Upper lobe of left lung (tissue), 6 donors: ENCODE measurements at regions not wholly inside any gene's neighbourhood (a gene's known extent, or its start where the extent isn't known, plus 50 kb on each side); places are given as distances from the start of the nearest gene placed in this dataset.

ENCODE experiments used
- ATAC-seq, 2 donors: fragments of 200-7000 bp; cut with Tn5 transposase; one replicate each; pipeline ENCODE4 v1.9.1; 2022; ENCODE audit warnings: mild to moderate bottlenecking in 2 of 2, moderate library complexity in 2 of 2; ENCODE audit not compliant: low FRiP score in 2 of 2
- DNase-seq, 2 donors: peaks; one replicate each; pipeline ENCODE4 v3.0.0-alpha.2; 2019 to 2020
- H3K27ac ChIP-seq, 4 donors: fragments of 200-600 bp; sonication (generic); one replicate each; pipeline ENCODE4 v1.5.1; 2016 to 2019
- H3K27me3 ChIP-seq, 4 donors: fragments of 200-600 bp; sonication (generic); one replicate each; pipeline ENCODE4 v1.5.1; 2017 to 2019
- H3K36me3 ChIP-seq, 4 donors: fragments of 200-600 bp; sonication (generic); one replicate each; pipeline ENCODE4 v1.5.1; 2016 to 2019
- H3K4me1 ChIP-seq, 4 donors: fragments of 200-600 bp; sonication (generic); one replicate each; pipeline ENCODE4 v1.5.1; 2018 to 2019
- H3K4me3 ChIP-seq, 4 donors: fragments of 200-600 bp; sonication (generic); one replicate each; pipeline ENCODE4 v1.5.1; 2017 to 2019; ENCODE audit warnings: mild to moderate bottlenecking in 2 of 4, moderate library complexity in 1 of 4
- H3K9me3 ChIP-seq, 4 donors: fragments of 200-600 bp; sonication (generic); one replicate each; pipeline ENCODE4 v1.5.1; 2018 to 2019
- CTCF ChIP-seq, 6 experiments: fragments of 450-650 bp in 4 of 6; fragments of 200-600 bp in 2 of 6; sonication (generic) in 2 of 6; IDR thresholded peaks; one replicate each; pipeline ENCODE4 v1.5.1; 2016 to 2019; ENCODE audit warnings: antibody characterized with exemption in 6 of 6
- EP300 ChIP-seq, 4 donors: sonication (generic); formaldehyde crosslinking; IDR thresholded peaks; one replicate each; pipeline ENCODE4 v1.5.1; 2017; ENCODE audit warnings: antibody characterized with exemption in 4 of 4, control low read depth in 2 of 4
- POLR2A ChIP-seq, 4 donors: fragments of 450-650 bp; IDR thresholded peaks; one replicate each; pipeline ENCODE4 v1.5.1; 2016 to 2017; ENCODE audit warnings: antibody characterized with exemption in 4 of 4, mild to moderate bottlenecking in 2 of 4
- POLR2AphosphoS5 ChIP-seq, 2 donors: sonication (generic); formaldehyde crosslinking; IDR thresholded peaks; one replicate each; pipeline ENCODE4 v1.5.1; 2017; ENCODE audit warnings: antibody characterized with exemption in 2 of 2
- WGBS, 2 donors: methylation state at CpG; one replicate each; pipeline ENCODE4 v1.1.5; 2017 to 2018; 5-methylcytosine and 5-hydroxymethylcytosine counted together
- donor health status: DM: no; HTN: no; CAD: no; lungs with moderate emphysema.
- donor health status: DM: no; HTN: yes; CAD: no; lungs with severe emphysema.

GRCh38 chr4:177175473-177175872 is 134.2 kb upstream of the NEIL3 start:
- no peaks in the 10 kb centered on the region for H3K4me1 ChIP-seq
- no peak for TF ChIP-seq POLR2AphosphoS5 (IDR thresholded peaks at IDR 0.05)
- no peak for TF ChIP-seq CTCF (IDR thresholded peaks at IDR 0.05)
- no peak for TF ChIP-seq EP300 (IDR thresholded peaks at IDR 0.05)
- TF ChIP-seq POLR2A (IDR thresholded peaks at IDR 0.05): no peak
- H3K9me3 ChIP-seq: no peaks in the 10 kb centered on the region
- H3K27me3 ChIP-seq: no peaks in the 10 kb centered on the region
- ATAC-seq (no peak), DNase-seq (no peak)
- H3K27ac ChIP-seq: no peak overlapping the region
- no peaks in the 10 kb centered on the region for H3K36me3 ChIP-seq
- 87 to 93% methylated on average over 3 of the region's 3 CpGs for WGBS, 2 donors
- no peak overlapping the region for H3K4me3 ChIP-seq

- WGBS, 2 donors: 40 to 76% methylated on average over 1 of the region's 1 CpG
- H3K4me1 ChIP-seq: peaks cover 0 to 5% (median 0%) of the 10 kb centered on the region in 4 donors
- no peak overlapping the region for H3K27ac ChIP-seq
- no peaks in the 10 kb centered on the region for H3K9me3 ChIP-seq
- H3K27me3 ChIP-seq: no peaks in the 10 kb centered on the region
- DNase-seq (no peak), ATAC-seq (no peak)
- H3K4me3 ChIP-seq: no peak overlapping the region
- H3K36me3 ChIP-seq: no peaks in the 10 kb centered on the region
- TF ChIP-seq EP300 (IDR thresholded peaks at IDR 0.05) (no peak), POLR2A (IDR thresholded peaks at IDR 0.05) (no peak), CTCF (IDR thresholded peaks at IDR 0.05) (no peak), POLR2AphosphoS5 (IDR thresholded peaks at IDR 0.05) (no peak)
Measured at GRCh38 chr4:177177541-177178081, 132.1 kb upstream of the NEIL3 start.

GRCh38 chr4:177178246-177178645 is 131.4 kb upstream of the NEIL3 start:
- Histone ChIP-seq H3K27ac (no peak overlapping the region), H3K27me3 (no peaks in the 10 kb centered on the region), H3K36me3 (no peaks in the 10 kb centered on the region), H3K4me1 (peaks cover 0 to 5% (median 0%) of the 10 kb centered on the region in 4 donors), H3K4me3 (no peak overlapping the region), H3K9me3 (no peaks in the 10 kb centered on the region)
- DNase-seq: no peak
- WGBS, 2 donors: 46% methylated on average over 1 of the region's 1 CpG
- no peak for TF ChIP-seq POLR2A (IDR thresholded peaks at IDR 0.05)
- no peak for TF ChIP-seq CTCF (IDR thresholded peaks at IDR 0.05)
- TF ChIP-seq EP300 (IDR thresholded peaks at IDR 0.05): no peak
- TF ChIP-seq POLR2AphosphoS5 (IDR thresholded peaks at IDR 0.05): no peak
- no peak for ATAC-seq

- peaks cover 0 to 5% (median 0%) of the 10 kb centered on the region in 4 donors for H3K4me1 ChIP-seq
- 53 to 69% methylated on average over 4 of the region's 4 CpGs for whole genome bisulfite sequencing, 2 donors
- no peak overlapping the region for H3K27ac ChIP-seq
- ATAC-seq (peak in 1 of 2 donors; percentile 61), DNase-seq (no peak)
- TF ChIP-seq CTCF (IDR thresholded peaks at IDR 0.05) (no peak), POLR2AphosphoS5 (IDR thresholded peaks at IDR 0.05) (no peak), EP300 (IDR thresholded peaks at IDR 0.05) (no peak), POLR2A (IDR thresholded peaks at IDR 0.05) (no peak)
- H3K9me3 ChIP-seq: no peaks in the 10 kb centered on the region
- no peaks in the 10 kb centered on the region for H3K27me3 ChIP-seq
- no peaks in the 10 kb centered on the region for H3K36me3 ChIP-seq
- H3K4me3 ChIP-seq: no peak overlapping the region
Measured at GRCh38 chr4:177182166-177182565, 127.5 kb upstream of the NEIL3 start.

GRCh38 chr4:177182728-177183127 is 126.9 kb upstream of the NEIL3 start:
- no peak for ATAC-seq
- H3K4me3 ChIP-seq: no peak overlapping the region

More at GRCh38 chr4:177182728-177183127, 126.9 kb upstream of the NEIL3 start:
- H3K27ac ChIP-seq: no peak overlapping the region
- WGBS, 2 donors: 97 to 100% methylated on average over 1 of the region's 1 CpG
- no peaks in the 10 kb centered on the region for H3K9me3 ChIP-seq
- TF ChIP-seq EP300 (IDR thresholded peaks at IDR 0.05) (no peak), POLR2A (IDR thresholded peaks at IDR 0.05) (no peak), POLR2AphosphoS5 (IDR thresholded peaks at IDR 0.05) (no peak), CTCF (IDR thresholded peaks at IDR 0.05) (no peak)
- peaks cover 0 to 5% (median 0%) of the 10 kb centered on the region in 4 donors for H3K4me1 ChIP-seq
- DNase-seq: no peak
- no peaks in the 10 kb centered on the region for H3K27me3 ChIP-seq
- no peaks in the 10 kb centered on the region for H3K36me3 ChIP-seq
